ENCODE measurements at regions not wholly inside any gene's neighbourhood (a gene's known extent, or its start where the extent isn't known, plus 50 kb on each side); places are given as distances from the start of the nearest gene placed in this dataset.

DNA sequence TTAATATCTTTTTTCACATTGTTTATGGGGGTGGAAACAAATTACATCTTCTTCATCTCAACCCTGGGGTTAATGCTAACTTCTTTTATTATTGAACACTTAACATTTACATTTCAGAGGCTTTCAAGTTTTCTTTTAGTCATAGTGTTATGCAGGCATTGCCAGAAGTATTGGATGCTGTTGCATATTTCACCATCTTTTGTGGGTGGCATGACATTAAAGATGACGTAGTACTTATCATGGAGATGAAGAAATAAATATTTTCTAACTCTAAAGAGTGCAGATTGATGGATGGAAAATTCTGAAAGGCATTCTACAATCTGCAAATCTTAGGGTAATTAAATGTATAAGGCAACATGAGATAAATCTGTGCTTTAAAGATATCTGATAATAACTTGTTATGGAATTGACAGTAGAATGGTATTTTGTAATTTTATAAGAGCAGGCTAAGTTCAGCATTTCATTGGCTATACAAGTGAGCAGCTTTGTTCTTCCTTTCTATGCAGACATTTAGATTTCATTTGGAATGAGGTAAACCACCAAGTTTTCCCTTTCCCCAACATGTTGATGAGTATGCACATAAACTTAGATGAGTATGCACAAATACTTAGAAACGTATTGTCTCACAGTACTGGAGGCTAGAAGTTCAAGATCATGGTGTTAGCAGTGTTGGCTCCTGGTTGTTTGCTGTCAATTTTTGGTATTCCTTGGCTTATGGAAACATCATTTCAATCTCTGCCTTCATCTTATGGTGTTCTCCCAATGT is 924.4 kb downstream of the METTL15 start:
- no peak overlapping the region for H3K4me3 ChIP-seq
- H3K27me3 ChIP-seq, result no peaks in the 10 kb centered on the region
- H3K9me3 ChIP-seq, result peaks cover 0 to 46% (median 5%) of the 10 kb centered on the region in 11 donors
- H3K36me3 ChIP-seq, result no peaks in the 10 kb centered on the region
- DNase-seq (no peak), ATAC-seq (no peak)
- WGBS, 2 donors, result 38% methylated on average over 2 of the region's 2 CpGs
- intact Hi-C loops (cut with DNase I), result no loop called here
- TF ChIP-seq, protein P1, sequence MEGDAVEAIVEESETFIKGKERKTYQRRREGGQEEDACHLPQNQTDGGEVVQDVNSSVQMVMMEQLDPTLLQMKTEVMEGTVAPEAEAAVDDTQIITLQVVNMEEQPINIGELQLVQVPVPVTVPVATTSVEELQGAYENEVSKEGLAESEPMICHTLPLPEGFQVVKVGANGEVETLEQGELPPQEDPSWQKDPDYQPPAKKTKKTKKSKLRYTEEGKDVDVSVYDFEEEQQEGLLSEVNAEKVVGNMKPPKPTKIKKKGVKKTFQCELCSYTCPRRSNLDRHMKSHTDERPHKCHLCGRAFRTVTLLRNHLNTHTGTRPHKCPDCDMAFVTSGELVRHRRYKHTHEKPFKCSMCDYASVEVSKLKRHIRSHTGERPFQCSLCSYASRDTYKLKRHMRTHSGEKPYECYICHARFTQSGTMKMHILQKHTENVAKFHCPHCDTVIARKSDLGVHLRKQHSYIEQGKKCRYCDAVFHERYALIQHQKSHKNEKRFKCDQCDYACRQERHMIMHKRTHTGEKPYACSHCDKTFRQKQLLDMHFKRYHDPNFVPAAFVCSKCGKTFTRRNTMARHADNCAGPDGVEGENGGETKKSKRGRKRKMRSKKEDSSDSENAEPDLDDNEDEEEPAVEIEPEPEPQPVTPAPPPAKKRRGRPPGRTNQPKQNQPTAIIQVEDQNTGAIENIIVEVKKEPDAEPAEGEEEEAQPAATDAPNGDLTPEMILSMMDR (IDR thresholded peaks at IDR 0.05), result no peak
- H3K4me1 ChIP-seq, result no peaks in the 10 kb centered on the region
- H3K27ac ChIP-seq, result no peak overlapping the region

DNA sequence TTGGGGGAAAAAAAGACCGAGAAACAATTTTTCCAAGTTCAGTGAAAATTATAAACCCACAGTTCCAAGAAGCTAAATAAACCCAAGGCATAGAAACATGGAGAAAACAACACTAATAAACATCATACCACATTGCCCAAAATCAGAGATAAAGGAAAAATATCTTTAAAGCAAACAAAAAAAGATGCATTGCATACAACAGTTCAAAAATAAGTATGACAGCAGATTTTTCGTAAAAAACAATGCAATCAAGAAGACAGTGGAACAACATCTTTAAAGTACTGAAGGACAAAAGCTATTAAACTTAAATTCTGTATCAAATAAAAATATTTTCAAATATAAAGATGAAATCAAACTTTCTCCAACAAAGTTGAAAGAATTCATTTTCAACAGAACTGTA is 921.3 kb downstream of the METTL15 start:
- H3K27ac ChIP-seq, result no peak overlapping the region
- TF ChIP-seq, protein P1 (IDR thresholded peaks at IDR 0.05), result no peak
- H3K27me3 ChIP-seq, result no peaks in the 10 kb centered on the region
- H3K36me3 ChIP-seq, result no peaks in the 10 kb centered on the region
- H3K9me3 ChIP-seq, result peaks cover 0 to 49% (median 5%) of the 10 kb centered on the region in 11 donors
- no peak overlapping the region for H3K4me3 ChIP-seq
- no peaks in the 10 kb centered on the region for H3K4me1 ChIP-seq
- DNase-seq (no peak), ATAC-seq (no peak)
- 72 to 73% methylated on average over 2 of the region's 2 CpGs for WGBS, 2 donors
- intact Hi-C loops (cut with DNase I), result no loop called here

DNA sequence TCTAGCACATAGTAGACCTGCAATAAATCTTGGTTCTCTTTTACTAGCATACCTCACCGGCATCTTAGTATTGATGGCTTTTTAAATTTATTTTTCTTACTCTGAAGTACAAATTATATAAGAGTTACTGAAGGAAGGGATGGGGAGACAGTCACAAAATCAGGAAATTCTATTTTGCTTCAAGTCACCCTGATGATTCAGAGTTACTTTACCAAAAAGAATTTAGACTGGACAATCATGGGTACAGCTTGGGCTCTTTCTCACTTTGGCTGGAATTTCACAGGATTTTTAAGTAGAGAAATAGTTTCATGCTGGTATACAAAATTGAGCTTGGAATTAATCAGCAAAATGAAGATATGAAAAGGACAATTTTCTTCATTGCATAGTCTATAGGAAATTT is 919.2 kb downstream of the METTL15 start:
- no peak for DNase-seq
- TF ChIP-seq, protein P1 (IDR thresholded peaks at IDR 0.05), result no peak
- H3K4me1 ChIP-seq, result no peaks in the 10 kb centered on the region
- intact Hi-C loops (cut with DNase I), result no loop called here
- no peak for ATAC-seq
- 87 to 89% methylated on average over 1 of the region's 1 CpG for WGBS, 2 donors
- H3K36me3 ChIP-seq, result no peaks in the 10 kb centered on the region
- no peak overlapping the region for H3K27ac ChIP-seq
- no peaks in the 10 kb centered on the region for H3K27me3 ChIP-seq
- peaks cover 0 to 42% (median 5%) of the 10 kb centered on the region in 11 donors for H3K9me3 ChIP-seq
- H3K4me3 ChIP-seq, result no peak overlapping the region

DNA sequence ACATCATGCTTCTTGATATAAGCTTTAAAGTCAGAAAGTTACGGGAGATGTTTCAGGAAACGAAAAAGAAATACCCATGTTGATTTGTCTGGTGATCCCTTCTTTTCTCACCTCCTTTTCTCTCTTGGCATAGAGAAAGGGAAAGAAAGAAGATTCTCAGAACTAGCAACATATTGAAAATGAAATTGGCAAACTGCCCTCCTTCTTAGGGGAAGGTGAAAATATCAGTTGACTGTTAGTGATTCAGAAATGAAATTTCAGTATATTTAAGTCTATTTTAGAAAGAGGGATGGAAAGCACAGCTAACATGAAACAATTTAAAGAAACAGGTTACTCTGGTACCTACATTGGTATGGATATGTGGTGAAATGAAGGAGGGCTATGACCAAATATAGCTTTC is 918.1 kb downstream of the METTL15 start:
- H3K27ac ChIP-seq, result no peak overlapping the region
- DNase-seq (no peak), ATAC-seq (no peak)
- intact Hi-C loops (cut with DNase I), result no loop called here
- H3K4me3 ChIP-seq, result no peak overlapping the region
- H3K4me1 ChIP-seq, result no peaks in the 10 kb centered on the region
- H3K36me3 ChIP-seq, result no peaks in the 10 kb centered on the region
- no peaks in the 10 kb centered on the region for H3K27me3 ChIP-seq
- TF ChIP-seq, protein P1 (IDR thresholded peaks at IDR 0.05), result no peak
- 84 to 85% methylated on average over 2 of the region's 2 CpGs for WGBS, 2 donors
- peaks cover 0 to 42% (median 5%) of the 10 kb centered on the region in 11 donors for H3K9me3 ChIP-seq
